ENCODE measurements at regions not wholly inside any gene's neighbourhood (a gene's known extent, or its start where the extent isn't known, plus 50 kb on each side); places are given as distances from the start of the nearest gene placed in this dataset.
A peak's percentile ranks its signal among the peaks of the same experiment; 100 is the strongest.

DNA sequence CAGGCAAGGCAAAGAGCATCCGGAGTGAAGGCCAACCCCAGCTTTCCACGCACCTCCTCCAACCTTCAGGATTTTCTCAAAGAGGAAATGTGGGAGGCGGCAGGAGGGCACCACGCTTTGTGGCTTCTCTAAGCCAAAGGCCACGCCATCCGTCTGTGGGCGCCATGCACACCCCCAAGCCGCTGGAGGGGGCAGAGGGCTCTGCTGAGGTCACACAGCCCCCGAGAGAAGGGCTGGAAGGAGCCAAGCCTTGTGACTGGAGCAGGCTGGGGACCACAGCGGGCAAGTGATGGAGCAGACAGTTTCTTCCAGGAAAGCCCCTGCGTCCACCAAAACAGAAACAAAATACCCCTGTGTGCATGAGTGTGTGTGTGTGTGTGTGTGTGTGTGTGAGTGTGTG is 527.4 kb downstream of the BRD1 start:
- no peak for ATAC-seq (ENCODE audit: poor library complexity)
- no peak for DNase-seq
- intact Hi-C loops (cut with DNase I), result loop anchor here (10.0 kb wide), 1 partner anchor 725 kb away; no protein-coding TSS in a partner anchor

DNA sequence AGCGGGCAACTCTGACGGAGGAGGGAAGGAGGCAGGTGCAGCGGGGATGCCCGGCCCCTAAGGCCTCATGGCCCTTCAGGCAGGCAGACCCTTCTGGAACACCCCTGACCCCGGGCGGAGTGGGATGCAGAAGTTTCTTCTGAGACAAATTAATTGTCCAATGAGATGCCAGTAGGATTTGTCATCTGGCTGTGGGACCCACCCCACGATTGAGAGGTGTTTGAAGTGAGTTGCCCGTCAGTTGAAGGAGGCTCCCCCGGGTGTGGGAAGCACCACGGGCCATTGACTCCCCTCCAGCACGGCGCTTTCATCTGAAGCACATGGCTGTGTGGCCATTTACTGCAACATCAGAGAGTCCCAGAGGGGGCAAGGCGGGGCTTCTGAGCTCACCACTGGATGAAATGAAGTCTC is 527.8 kb downstream of the BRD1 start:
- peak; percentile 27 for DNase-seq
- intact Hi-C loops (cut with DNase I), result loop anchor here (10.0 kb wide), 1 partner anchor 725 kb away; no protein-coding TSS in a partner anchor
- no peak for ATAC-seq (ENCODE audit: poor library complexity)

DNA sequence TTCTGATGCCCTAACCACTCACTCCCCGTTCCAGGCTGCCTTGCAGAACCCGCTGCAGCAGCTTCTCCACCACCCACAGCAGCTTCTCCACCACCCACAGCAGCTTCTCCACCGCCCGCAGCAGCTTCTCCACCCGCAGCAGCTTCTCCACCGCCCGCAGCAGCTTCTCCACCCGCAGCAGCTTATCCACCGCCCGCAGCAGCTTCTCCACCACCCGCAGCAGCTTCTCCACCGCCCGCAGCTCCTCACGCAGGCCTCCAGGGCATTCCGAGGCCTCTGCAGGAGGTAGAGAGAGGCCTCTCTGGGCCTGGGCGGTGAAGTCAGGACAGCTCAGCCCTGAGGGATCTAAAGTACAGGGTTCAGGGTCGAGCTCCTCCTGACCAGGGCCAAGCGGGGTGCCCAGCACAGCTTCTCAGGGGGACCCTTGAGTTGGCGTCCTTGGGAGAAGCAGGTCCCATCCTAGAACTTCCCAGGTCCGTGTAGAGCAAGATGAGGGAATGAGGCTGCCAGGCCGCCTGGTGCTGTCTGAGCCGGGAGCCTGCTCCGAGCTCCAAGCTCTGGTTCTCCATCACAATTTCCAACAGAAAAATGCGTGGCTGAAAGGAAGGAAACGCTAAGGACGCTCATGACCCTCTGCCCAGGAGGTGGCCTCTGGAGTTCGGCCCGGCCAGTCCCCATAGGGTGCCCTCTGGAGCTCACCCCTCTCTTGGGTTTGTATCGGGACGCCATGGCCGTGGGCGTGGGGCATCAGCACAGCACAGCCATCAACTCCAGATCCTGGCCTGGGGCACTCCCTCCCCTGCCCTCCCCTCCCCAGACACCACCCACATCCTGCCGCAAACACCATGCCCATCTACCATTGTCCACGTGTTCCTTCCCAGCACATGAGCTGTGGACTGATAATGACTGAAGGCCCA is 528.6 kb downstream of the BRD1 start:
- intact Hi-C loops (cut with DNase I), result no loop called here
- DNase-seq (no peak), ATAC-seq (ENCODE audit: poor library complexity) (no peak)

DNA sequence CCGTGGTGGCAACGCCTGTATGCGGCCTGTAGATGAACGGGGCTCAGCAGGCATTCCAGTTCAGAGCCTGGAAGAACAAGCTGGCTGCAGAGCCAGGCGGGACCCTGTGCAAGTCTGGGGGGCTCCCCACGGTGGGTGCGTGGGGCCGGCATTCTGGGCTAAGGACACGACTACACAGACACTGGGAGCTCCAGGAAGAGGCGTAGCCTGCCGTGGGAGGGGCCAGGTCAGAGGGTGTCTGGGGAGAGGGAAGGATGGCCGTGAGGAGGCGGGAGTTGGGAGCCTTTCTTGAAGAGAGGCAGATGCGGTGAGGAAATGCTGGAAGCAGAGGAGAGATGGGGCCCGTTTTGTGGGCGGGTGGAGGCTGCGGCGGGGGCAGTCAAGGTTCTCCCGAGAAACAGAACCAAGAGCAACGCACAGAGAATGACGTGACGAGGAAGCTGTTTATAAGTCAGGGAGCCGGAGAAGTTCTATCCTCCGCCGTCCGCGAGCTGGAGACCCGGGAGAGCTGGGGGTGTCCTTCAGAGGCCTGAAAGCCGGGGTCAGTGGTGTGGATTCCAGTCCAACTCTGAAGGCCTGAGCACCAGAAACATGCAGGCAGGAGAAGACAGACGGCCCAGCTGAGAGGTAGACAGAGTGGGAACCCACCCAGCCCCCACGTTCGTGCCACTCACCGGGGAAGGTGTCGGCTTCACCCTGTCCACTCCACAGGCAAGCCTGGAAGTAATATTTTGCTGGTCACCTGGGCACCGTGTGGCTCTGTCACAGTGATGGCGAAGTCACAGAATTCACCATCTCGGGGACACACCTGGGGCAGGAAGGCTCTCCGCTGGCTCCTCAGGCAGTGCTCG is 529.6 kb downstream of the BRD1 start:
- DNase-seq (no peak), ATAC-seq (ENCODE audit: poor library complexity) (no peak)
- intact Hi-C loops (cut with DNase I), result no loop called here

DNA sequence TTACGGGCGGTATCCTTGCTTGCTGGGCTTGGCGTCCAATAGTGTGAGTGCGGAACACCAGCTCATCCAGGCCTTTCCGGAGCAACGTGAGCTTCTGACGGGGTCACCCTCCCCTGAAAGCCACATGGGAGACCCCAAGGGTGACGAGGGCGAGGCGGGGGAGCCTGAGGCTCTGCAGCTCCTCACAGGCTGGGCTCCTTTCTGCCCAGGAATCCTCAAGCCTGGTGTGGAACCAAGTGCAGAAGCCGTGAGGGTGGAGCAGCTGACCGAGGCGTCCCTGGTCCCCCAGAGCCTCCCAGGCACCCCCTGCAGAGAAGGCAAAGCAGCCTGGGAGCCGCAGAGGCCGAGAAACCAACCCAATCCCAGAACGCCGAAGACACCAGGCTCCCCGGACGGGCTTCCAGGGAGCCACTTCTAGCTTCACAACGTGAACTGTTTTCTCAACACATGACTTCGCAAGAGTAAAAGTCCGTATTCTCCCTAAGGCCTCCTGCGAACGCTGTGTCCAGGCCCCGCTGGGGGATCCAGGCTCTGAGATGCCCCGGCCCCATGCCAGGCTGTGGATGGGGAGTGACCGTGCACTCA is 530.3 kb downstream of the BRD1 start:
- intact Hi-C loops (cut with DNase I), result no loop called here
- no peak for ATAC-seq (ENCODE audit: poor library complexity)

DNA sequence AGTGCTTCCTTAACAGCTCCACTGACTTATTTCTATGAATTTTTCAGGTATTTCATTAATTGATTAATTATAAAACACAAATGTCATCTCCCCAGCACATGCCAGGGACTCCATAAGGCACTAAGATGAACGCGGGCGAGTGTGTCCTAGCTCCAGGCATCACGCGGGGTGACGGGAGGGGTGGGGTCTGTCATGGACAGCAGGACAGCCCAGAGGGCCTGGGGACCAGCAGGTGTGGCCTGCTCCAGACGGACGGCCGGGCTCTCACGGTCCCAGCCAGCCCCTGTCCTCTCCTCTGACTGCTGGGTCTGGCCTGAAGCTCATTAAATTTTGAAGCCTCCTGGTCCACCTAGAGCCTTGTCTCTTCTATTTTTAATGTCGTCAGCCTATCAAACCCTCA is 531.1 kb downstream of the BRD1 start:
- intact Hi-C loops (cut with DNase I), result no loop called here
- DNase-seq, result no peak
- ATAC-seq (ENCODE audit: poor library complexity), result no peak

More for the DNA sequence above, 530.3 kb downstream of the BRD1 start:
- no peak for DNase-seq

DNA sequence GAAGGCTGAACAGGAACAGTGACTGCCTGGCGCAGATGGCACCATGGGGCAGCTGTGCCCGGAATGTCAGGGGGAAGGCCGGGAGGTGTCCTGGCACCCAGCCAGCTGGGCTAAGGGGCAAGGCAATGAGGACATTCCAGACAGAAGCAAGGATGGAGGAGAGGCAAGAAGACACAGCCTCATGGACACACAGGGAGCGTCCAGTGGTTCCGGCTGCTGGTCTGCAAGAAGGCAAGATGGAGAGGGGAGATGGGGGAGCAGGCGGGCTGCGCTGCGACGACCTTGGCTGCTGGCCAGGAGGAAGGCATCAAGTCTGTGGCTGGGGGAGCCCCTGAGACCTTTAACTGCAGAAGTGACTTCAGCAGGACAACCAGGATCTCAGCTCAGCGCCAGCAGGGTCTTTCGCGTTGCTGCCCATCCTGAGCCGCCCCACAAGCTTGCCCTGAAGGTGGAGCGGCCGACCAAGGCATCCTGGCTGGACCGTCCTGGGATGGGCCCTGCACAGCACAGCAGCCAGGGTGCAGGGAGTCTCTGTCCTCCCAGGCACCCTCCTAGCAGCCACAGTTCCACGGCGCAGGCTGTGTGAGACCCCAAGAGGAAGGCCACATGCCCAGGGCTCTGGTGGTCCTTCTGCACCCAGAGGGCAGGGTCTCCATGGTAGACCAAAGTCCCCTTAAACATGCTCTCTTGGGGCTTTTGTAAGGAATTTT is 531.7 kb downstream of the BRD1 start:
- ATAC-seq (ENCODE audit: poor library complexity), result no peak
- intact Hi-C loops (cut with DNase I), result no loop called here
- no peak for DNase-seq

DNA sequence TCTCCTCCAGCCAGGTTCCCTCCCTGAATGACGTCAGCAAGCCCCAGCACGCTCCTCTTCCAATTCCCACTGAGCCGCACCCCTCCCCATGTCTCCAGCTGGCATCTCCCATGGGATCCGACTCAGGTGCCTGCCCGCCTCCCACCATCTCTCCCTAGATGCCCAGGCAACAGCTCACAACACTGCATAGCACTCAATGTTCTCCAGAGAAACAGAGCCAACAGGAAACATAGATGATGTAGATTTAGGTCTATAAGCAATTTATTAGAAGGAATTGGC is 532.3 kb downstream of the BRD1 start:
- ATAC-seq (ENCODE audit: poor library complexity) (no peak), DNase-seq (no peak)
- intact Hi-C loops (cut with DNase I), result no loop called here

DNA sequence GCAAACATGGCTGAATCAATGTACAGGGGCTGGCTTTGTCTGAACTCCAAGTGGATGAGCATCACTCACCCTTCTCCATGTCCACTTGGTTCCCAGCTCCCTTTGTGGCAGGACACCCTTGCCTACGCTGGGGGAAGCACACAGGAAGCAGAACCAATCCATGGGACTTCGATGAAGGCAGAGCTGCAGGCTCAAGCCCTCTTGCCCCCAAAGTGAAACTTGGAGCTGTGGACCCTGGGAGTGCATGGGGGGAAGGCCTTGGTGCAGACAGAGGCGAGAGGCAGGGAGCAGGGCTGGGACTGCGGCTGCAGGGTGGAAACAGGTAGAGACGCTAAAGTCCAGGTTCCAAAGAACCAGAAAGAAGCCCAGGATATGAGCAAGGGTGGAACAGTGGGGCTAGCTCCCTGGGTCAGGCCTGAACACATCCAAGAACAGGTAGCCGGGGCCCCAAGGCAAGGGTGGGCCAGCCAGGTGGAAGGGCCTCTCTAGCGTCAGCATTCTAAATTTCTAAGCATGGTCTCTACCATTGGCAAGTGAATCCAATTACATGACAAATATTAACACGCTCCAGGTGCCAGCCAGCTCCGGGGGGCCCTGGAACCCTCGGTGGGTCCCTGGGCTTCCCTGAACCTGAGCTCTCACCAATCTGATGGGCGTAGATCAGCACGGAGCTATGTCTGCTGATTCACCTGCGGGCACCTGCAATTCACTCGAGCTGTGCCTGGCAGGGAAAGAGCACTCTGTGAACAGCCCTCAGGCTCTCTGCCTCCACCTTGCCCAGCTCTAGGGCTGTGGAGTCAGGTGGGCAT is 532.8 kb downstream of the BRD1 start:
- ATAC-seq (ENCODE audit: poor library complexity) (no peak), DNase-seq (no peak)
- intact Hi-C loops (cut with DNase I), result no loop called here

DNA sequence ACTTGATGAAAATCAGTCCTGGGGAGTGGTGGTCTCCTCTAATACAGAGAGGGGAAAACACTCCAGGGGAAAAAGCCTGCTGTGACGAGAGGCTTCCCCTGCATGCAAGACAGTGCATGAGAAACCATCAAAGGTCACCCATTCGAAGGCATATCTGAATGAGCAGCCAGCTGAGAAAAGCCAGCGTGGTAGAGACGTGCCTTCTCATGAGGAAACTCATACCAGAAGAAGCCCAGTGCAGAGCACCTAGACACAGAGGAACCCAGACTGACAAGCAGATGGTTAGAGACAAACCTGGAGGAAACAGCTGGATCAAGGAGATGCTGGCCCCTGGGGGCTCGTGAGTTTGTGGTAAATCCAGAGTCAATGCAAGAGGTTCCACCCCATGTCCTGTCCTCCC is 534.8 kb downstream of the BRD1 start:
- no peak for ATAC-seq (ENCODE audit: poor library complexity)
- no peak for DNase-seq
- intact Hi-C loops (cut with DNase I), result no loop called here

DNA sequence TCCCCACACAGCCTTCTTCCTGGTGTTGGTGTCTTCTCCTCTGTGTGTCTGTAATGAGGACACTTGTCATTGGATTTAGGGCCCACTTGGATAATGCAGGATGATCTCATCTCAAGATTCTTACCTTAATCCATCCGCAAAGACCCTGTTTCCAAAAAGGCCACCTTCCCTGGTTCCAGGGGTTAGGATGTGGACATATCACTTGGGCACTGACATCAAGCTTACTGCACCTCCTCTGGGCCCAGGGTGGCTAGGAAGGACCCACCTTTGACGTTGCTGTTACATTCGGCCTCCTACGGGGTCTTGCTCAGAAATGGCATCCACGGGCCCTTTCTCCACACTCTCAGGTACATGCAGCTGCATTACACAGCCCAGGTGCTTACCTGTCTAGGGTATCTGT is 535.9 kb downstream of the BRD1 start:
- no peak for ATAC-seq (ENCODE audit: poor library complexity)
- DNase-seq, result no peak
- intact Hi-C loops (cut with DNase I), result no loop called here

DNA sequence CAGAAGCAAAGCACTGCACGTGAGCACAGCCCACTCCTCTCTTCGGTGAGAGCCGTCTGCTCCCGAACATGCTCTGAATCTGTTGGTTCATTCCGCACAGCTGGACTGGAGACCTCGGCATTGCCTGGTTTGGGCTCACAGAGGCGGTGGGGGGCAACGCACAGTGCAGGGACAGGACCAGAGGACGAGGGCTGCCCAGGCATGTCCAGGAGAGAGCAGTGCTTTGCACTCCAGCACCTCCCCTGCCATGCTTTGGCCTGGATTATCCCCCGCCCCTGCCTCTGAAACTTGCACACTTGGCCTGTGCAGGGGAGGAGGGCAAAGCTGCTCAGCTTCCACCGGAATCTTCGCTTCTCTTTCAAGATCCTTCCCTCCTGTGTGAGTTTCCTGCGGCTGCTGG is 536.5 kb downstream of the BRD1 start:
- DNase-seq (no peak), ATAC-seq (ENCODE audit: poor library complexity) (no peak)
- intact Hi-C loops (cut with DNase I), result no loop called here

DNA sequence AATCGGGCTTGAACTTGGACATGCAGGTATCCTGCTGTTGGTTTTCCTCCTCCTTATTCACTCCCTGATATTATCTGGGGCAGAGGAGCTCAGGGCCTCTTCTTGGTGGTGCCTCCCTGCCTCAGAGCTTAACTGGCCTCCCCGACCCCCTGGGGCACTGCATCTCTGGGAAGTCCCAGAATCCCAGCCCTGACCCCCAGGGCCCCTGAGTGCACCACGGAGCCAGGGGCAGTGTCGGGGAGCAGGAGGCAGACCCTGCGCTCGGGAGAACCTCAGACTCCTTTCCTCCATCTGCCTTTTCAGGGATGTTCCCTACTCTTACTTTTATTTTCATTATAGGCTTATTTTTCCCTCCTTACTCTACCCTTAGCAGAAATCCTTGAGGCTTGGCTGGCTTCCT is 537.0 kb downstream of the BRD1 start:
- ATAC-seq (ENCODE audit: poor library complexity) (no peak), DNase-seq (no peak)
- intact Hi-C loops (cut with DNase I), result no loop called here

DNA sequence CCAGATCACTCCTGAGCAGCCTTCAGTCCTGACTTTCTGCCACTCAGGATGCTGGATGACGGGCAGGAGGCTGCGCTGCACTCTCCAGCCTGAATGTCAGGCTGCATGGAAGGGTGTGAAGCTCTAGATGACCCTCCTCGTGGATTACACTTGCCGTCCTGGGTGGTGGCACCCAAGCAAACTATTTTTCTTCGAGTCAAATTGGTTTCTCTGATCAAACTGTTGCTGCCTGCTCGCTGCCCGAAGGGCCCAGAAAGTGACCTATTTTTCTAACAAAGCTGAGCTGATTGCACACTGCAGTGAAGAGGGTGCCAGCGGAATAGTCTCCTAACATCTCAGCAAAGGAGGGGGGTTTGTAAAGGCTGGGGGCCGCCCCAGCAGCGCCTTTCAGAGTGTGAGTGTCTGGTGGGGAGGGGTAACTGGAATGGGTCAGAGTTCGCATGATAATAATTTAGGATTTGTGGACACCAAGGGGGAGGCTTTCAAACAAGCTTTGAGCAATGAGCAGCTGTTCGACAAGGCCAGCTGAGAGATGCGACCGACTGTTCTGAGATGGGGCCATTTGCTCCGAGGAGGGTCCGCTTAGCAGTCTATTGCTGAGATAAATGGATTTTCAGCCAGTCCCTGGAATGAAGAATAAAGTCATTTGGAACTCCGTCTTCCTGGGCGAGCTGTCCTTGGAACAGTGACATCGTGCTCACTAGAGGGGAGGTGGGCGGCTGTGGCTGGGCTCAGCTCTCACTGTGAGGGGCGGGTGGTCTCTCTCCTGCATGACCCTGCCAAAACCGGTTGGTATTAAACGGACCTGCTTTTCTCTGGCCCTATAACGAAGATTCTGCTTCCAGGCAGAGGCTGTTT is 537.6 kb downstream of the BRD1 start:
- intact Hi-C loops (cut with DNase I), result no loop called here
- DNase-seq (no peak), ATAC-seq (ENCODE audit: poor library complexity) (no peak)

DNA sequence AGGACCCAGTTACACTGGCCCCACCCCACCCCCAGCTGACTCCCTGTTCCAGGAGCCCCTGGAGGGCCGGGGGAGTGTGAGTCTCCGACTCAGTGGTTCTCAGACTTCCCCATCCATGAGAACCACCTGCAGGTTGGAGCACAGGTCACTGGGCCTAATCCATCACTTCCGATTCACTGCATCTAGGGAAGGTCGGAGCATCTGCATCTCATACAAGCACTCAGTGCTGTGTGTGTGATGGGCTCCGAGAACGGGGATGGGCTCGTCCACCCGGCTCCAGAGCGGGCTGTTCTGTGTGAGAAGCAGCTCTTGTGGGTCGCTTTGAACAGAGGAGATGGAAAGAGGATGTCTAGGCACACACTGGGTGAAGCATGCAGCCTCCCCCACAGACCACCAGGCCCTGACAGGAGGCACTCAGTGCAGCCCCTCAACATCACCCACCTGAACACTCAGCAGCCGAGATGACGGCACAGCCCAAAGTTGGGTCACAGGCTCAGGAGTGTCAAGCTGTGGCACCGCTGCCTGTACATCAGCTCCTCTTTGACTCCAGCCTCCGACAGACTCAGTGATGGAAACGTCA is 541.4 kb downstream of the BRD1 start:
- DNase-seq, result no peak
- intact Hi-C loops (cut with DNase I), result no loop called here
- ATAC-seq (ENCODE audit: poor library complexity), result no peak

DNA sequence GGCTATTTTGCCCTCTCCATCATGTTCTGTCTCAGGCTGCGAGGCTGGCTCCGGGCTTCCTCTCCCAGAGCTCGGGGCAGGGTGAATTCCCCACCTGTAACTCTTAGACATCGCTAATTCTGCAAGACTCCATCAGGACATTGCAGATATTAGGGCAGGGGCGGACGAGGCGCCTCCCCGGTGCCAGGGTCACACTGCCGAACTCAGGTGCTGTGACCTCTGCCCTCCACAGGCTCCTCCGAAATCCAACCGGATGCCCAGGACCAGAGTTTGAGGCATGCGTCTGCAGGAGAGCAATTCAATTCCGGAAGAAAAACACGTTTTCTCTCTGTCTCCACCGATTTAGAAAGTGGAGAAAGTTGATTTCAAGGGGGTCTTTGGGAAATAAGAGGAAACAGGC is 542.7 kb downstream of the BRD1 start:
- DNase-seq, result no peak
- intact Hi-C loops (cut with DNase I), result no loop called here

More for the DNA sequence above, 542.7 kb downstream of the BRD1 start:
- no peak for ATAC-seq (ENCODE audit: poor library complexity)
